HUES48 (cell line): ENCODE measurements at regions not wholly inside any gene's neighbourhood (a gene's known extent, or its start where the extent isn't known, plus 50 kb on each side); places are given as distances from the start of the nearest gene placed in this dataset.
"Not testable (repeated sequence)": the region's sequence is repeated elsewhere in the genome, so short reads cannot be mapped to it uniquely, and the experiment has no call there.

ENCODE experiments used
- H3K27ac ChIP-seq: one replicate; pipeline ENCODE4 v1.7.0; 2013; ENCODE audit warnings: low read depth, low read length, inconsistent platforms
- H3K27me3 ChIP-seq: 2 replicates; pipeline ENCODE4 v1.6.1; 2013; ENCODE audit warnings: mild to moderate bottlenecking, low read length; ENCODE audit not compliant: control insufficient read depth, insufficient read depth
- H3K36me3 ChIP-seq: 2 replicates; pipeline ENCODE4 v1.6.1; 2013; ENCODE audit warnings: low read length; ENCODE audit not compliant: control insufficient read depth, insufficient read depth
- H3K4me1 ChIP-seq: 2 replicates; pipeline ENCODE4 v1.6.1; 2013; ENCODE audit warnings: mild to moderate bottlenecking, low read length; ENCODE audit not compliant: control insufficient read depth, insufficient read depth
- H3K4me3 ChIP-seq: 2 replicates; pipeline ENCODE4 v1.5.1; 2013; ENCODE audit warnings: mild to moderate bottlenecking, low read depth, low read length
- H3K9ac ChIP-seq: 2 replicates; pipeline ENCODE4 v1.6.1; 2013; ENCODE audit warnings: mild to moderate bottlenecking, low read depth, low read length, moderate library complexity
- H3K9me3 ChIP-seq: 2 replicates; pipeline ENCODE4 v1.6.1; 2013; ENCODE audit warnings: low read length; ENCODE audit not compliant: control insufficient read depth, insufficient read depth

DNA sequence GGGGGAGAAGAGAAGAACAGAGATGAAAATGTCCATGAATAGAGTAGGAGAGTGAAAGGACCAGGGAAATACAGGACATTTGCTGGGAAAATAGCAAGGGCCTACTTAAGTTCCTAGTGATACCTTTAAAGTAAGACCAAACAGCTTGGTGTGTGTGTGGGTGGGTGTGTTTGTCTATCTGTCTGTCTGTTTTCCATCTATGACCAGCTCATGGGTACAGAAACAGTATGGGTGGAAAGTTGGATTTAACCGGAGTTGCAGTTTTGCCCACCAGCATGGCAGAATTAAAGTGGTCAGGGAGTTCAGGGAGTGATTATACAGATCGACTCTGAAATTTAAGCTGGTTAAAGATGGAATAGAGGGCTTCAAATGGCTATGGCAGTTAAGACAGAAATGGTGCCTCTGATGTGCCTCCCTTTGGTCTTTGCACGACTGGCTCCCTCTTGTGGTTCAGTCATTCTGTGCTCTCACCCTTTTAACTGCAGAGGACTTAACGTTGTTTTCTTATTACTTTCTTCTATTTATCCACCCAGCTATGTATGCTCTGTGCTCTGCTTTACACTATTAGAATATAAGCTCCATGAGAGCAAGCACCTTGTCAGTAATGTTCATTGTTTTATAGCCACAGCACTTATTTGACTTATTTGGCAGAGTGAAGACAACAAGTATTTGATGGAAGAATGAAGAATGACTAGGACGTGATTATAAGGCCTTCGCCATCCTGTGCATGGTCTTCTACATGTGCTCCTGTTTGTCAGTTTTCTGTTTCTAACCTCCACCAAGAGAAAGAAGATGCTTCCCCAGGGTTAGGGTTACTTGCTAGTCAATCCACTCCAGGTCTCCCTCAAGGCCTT is 72.7 kb upstream of the AK4 start:
- H3K9me3 ChIP-seq, result no peaks in the 10 kb centered on the region
- no peaks in the 10 kb centered on the region for H3K36me3 ChIP-seq
- H3K27ac ChIP-seq, result no peak overlapping the region
- no peak overlapping the region for H3K9ac ChIP-seq
- no peak overlapping the region for H3K4me3 ChIP-seq
- no peaks in the 10 kb centered on the region for H3K4me1 ChIP-seq
- no peaks in the 10 kb centered on the region for H3K27me3 ChIP-seq

- no peak overlapping the region for H3K4me3 ChIP-seq
- H3K27ac ChIP-seq, result no peak overlapping the region
- no peaks in the 10 kb centered on the region for H3K9me3 ChIP-seq
- no peaks in the 10 kb centered on the region for H3K36me3 ChIP-seq
- no peaks in the 10 kb centered on the region for H3K4me1 ChIP-seq
- H3K27me3 ChIP-seq, result no peaks in the 10 kb centered on the region
- H3K9ac ChIP-seq, result no peak overlapping the region
These were observed 70.6 kb upstream of the AK4 start for GRCh38 chr1:65077369-65077768.

DNA sequence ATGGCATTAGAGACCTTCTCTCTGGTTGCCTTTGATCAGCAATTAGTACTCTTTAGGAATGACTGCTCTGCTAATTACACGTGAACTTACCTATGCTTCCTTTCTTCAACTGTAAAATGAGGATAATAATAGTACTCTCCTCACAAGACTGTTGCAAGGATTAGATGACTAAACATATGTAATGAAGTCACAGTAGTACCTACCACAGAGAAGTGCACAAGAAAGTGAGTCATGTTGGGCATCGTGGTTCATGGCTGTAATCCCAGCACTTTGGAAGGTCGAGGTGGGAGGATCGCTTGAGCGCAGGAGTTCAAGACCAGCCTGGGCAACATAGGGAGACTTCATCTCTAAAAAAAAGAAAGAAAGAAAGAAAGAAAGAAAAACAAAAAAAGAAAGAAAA is 68.1 kb upstream of the AK4 start:
- no peak overlapping the region for H3K9ac ChIP-seq
- no peaks in the 10 kb centered on the region for H3K27me3 ChIP-seq
- H3K9me3 ChIP-seq, result no peaks in the 10 kb centered on the region
- no peak overlapping the region for H3K27ac ChIP-seq
- H3K36me3 ChIP-seq, result no peaks in the 10 kb centered on the region
- H3K4me1 ChIP-seq, result no peaks in the 10 kb centered on the region
- H3K4me3 ChIP-seq, result no peak overlapping the region

- no peaks in the 10 kb centered on the region for H3K4me1 ChIP-seq
- no peak overlapping the region for H3K27ac ChIP-seq
- no peaks in the 10 kb centered on the region for H3K36me3 ChIP-seq
- H3K4me3 ChIP-seq, result no peak overlapping the region
- H3K27me3 ChIP-seq, result no peaks in the 10 kb centered on the region
- H3K9ac ChIP-seq, result no peak overlapping the region
- no peaks in the 10 kb centered on the region for H3K9me3 ChIP-seq
These were observed 65.5 kb upstream of the AK4 start for GRCh38 chr1:65082346-65083040.

- Histone ChIP-seq H3K9ac (no peak overlapping the region), H3K9me3 (no peaks in the 10 kb centered on the region), H3K4me3 (no peak overlapping the region), H3K27me3 (no peaks in the 10 kb centered on the region), H3K4me1 (no peaks in the 10 kb centered on the region), H3K27ac (no peak overlapping the region), H3K36me3 (no peaks in the 10 kb centered on the region)
These were observed 64.6 kb upstream of the AK4 start for GRCh38 chr1:65083263-65083896.

- Histone ChIP-seq H3K9ac (no peak overlapping the region), H3K4me3 (no peak overlapping the region), H3K27me3 (no peaks in the 10 kb centered on the region), H3K9me3 (no peaks in the 10 kb centered on the region), H3K4me1 (no peaks in the 10 kb centered on the region), H3K36me3 (no peaks in the 10 kb centered on the region), H3K27ac (no peak overlapping the region)
These were observed 63.9 kb upstream of the AK4 start for GRCh38 chr1:65084066-65084465.

DNA sequence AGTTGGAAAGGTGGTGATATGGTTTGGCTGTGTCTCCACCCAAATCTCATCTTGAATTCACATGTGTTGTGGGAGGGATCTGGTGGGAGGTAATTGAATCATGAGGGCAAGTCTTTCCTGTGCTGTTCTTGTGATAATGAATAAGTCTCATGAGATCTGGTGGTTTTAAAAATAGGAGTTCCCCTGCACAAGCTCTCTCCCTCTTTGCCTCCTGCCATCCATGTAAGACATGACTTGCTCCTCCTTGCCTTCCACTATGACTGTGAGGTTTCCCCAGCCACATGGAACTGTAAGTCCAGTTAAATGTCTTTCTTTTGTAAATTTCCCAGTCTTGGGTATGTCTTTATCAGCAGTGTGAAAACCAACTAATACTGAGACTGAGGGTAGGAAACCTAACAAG is 60.5 kb upstream of the AK4 start:
- not testable (repeated sequence) for H3K9me3 ChIP-seq, H3K27me3 ChIP-seq, H3K36me3 ChIP-seq, H3K9ac ChIP-seq, H3K27ac ChIP-seq, H3K4me3 ChIP-seq, H3K4me1 ChIP-seq

GRCh38 chr1:65090406-65090805 is 57.6 kb upstream of the AK4 start:
- Histone ChIP-seq H3K4me1 (no peaks in the 10 kb centered on the region), H3K27ac (no peak overlapping the region), H3K36me3 (no peaks in the 10 kb centered on the region), H3K9me3 (no peaks in the 10 kb centered on the region), H3K27me3 (no peaks in the 10 kb centered on the region), H3K9ac (no peak overlapping the region), H3K4me3 (no peak overlapping the region)

GRCh38 chr1:65092691-65093090 is 55.3 kb upstream of the AK4 start:
- H3K9me3 ChIP-seq, result no peaks in the 10 kb centered on the region
- no peaks in the 10 kb centered on the region for H3K27me3 ChIP-seq
- H3K9ac ChIP-seq, result no peak overlapping the region
- no peaks in the 10 kb centered on the region for H3K36me3 ChIP-seq
- no peaks in the 10 kb centered on the region for H3K4me1 ChIP-seq
- no peak overlapping the region for H3K4me3 ChIP-seq
- H3K27ac ChIP-seq, result no peak overlapping the region

DNA sequence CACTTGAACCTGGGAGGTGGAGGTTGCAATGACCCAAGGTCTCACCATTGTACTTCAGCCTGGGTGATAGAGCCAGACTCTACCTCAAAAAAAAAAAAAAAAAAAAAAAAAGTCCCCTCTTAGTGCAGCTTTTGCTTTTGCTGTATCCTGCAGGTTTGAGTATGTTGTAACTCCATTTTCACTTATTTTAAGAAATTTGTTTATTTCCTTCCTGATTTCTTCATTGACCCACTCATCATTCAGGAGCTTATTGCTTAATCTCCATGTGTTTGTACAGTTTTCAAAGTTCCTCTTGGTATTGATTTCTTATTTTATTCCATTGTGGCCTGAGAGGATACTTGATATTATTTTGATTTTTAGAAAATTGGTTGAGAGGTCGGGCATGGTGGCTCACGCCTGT is 50.9 kb upstream of the AK4 start:
- H3K27me3 ChIP-seq, result no peaks in the 10 kb centered on the region
- H3K9ac ChIP-seq, result no peak overlapping the region
- H3K36me3 ChIP-seq, result no peaks in the 10 kb centered on the region
- H3K9me3 ChIP-seq, result no peaks in the 10 kb centered on the region
- no peak overlapping the region for H3K4me3 ChIP-seq
- H3K27ac ChIP-seq, result no peak overlapping the region
- no peaks in the 10 kb centered on the region for H3K4me1 ChIP-seq
